GM19452 (cell line): ENCODE measurements at regions not wholly inside any gene's neighbourhood (a gene's known extent, or its start where the extent isn't known, plus 50 kb on each side); places are given as distances from the start of the nearest gene placed in this dataset.
"Not testable (repeated sequence)": the region's sequence is repeated elsewhere in the genome, so short reads cannot be mapped to it uniquely, and the experiment has no call there.

Experiments
- ATAC-seq: cut with Tn5 transposase; IDR thresholded peaks from one replicate; pipeline ENCODE4 v1.9.1; 2021; ENCODE audit not compliant: unreplicated experiment

DNA sequence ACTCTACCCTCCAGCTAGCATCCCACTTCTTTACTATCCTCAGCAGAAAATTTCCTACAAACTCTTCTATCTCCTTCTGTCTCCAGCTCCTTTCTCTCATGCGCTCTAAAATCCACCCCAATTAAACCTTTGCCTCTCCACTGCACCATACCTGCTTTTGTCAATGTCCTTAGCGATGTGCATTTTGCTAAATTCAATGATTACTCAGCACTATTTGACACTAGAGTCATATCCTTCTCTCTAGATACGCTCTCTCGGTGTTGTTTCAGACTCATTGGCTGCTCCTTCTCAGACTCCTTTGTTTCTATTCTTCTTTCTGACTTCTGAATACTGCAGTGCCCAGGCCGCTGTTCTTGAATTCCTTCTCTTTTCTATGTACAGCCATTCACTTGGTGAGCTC is 144.2 kb downstream of the HLX start:
- no peak for ATAC-seq

- ATAC-seq = no peak
Measured at GRCh38 chr1:221025501-221025900, 146.3 kb downstream of the HLX start.

GRCh38 chr1:221025956-221026355 is 146.7 kb downstream of the HLX start:
- ATAC-seq = no peak

- no peak for ATAC-seq
Measured at GRCh38 chr1:221029981-221030649, 150.9 kb downstream of the HLX start.

GRCh38 chr1:221030990-221031389 is 151.7 kb downstream of the HLX start:
- no peak for ATAC-seq

GRCh38 chr1:221031458-221032203 is 152.4 kb downstream of the HLX start:
- ATAC-seq = no peak

DNA sequence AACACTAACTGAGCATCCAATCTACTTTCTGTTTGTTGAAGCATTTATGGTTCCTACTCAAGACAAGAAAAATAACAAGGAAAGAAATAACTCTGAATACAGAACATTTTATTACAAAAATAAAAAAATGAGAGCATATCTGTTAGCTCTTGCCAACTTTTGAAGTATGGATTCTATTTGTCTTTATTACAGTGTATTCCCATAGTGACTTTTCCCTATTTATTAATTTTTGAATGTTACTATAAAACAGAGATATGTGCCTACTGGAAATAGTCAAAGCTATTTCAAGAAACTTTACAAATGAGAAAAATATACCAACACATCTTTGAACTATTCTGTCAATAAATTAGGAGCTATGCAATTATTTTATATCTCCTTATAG is 153.0 kb downstream of the HLX start:
- ATAC-seq = no peak

GRCh38 chr1:221032637-221033280 is 153.5 kb downstream of the HLX start:
- no peak for ATAC-seq

- ATAC-seq = no peak
Measured at GRCh38 chr1:221035662-221036153, 156.5 kb downstream of the HLX start.

- ATAC-seq = no peak
Measured at GRCh38 chr1:221039616-221040015, 160.4 kb downstream of the HLX start.

- ATAC-seq = no peak
Measured at GRCh38 chr1:221040101-221040500, 160.9 kb downstream of the HLX start.

- ATAC-seq = no peak
Measured at GRCh38 chr1:221040691-221041285, 161.5 kb downstream of the HLX start.

DNA sequence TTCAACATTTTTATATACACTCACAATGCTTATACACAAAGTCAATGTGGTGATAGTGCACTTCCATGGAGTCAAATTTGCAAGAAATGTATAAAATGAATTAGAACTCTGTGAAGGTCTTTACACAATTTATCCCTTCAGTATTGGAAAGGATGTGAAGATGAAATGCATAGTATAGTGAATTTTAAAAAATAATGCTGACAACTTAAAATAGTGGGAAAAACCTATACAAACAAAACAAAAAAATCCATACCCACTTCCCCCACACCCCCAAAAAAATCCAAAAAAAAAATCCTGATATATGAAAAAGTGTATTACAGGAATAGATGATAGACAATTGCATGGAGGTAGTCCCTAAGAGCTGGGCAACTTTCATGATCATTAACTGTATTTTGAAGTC is 165.3 kb downstream of the HLX start:
- ATAC-seq = no peak

DNA sequence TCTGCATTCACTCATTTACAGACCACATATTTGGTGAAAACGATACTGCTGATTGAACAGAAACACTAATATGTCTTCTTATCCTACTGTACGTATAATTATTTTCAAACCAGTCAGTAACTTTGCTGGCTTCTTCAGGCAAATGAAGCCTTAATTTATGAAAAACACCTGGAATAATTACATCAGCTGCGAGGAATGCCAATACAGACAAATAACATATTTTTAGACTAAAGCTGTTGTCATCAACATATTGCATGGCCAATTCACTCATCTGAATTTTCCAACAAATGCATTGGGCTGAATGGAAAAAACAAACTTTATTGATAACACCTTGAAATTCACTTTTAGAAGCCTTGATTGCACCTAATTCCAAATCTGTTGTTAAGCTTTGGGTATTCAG is 165.9 kb downstream of the HLX start:
- ATAC-seq = no peak

- peak; percentile 92 for ATAC-seq
Measured at GRCh38 chr1:221045842-221046831, 166.9 kb downstream of the HLX start.

DNA sequence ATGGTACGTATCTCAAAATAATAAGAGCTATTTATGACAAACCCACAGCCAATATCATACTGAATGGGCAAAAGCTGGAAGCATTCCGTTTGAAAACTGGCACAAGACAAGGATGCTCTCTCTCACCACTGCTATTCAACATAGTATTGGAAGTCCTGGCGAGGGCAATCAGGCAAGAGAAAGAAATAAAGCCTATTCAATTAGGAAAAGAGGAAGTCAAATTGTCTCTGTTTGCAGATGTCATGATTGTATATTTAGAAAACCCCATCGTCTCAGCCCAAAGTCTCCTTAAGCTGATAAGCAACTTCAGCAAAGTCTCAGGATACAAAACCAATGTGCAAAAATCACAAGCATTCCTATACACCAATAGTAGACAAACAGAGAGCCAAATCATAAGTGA is 172.1 kb downstream of the HLX start:
- ATAC-seq = not testable (repeated sequence)

DNA sequence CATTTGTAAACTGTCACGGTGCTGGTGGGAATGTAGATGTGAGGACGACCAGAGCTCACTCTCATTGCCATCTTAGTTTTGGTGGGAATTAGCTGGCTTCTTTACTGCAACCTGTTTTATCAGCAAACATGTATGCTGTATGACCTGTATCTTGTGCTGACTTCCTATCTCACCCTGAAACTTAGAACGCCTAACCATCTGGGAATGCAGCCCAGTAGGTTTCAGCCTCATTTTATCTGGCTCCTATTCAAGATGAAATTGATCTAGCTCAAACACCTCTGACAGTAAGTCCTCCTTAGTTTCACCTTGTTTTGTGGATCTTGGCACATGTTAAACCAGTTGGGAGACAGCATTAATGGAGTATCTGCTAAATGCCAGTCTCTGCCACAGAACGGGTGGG is 174.6 kb downstream of the HLX start:
- ATAC-seq = no peak

DNA sequence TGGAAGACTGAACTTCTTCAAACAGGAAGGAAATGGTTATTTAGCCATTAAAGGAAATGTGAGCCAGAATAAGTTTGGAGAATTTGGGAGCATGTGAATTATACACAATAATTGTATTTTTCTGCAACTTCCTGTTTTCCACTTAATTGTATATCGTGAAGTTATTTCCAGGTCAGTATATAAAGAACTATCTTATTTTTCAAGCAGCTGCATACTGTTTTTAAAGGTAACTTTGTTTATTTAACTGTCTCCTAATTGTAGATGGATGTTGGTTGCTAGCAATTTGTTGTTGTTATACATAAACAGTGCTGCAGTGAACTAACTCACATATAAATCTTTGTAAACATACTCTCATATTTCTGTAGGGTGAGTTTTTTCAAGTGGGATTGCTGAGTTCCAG is 180.3 kb downstream of the HLX start:
- no peak for ATAC-seq

- no peak for ATAC-seq
Measured at GRCh38 chr1:221063651-221064050, 184.4 kb downstream of the HLX start.

- ATAC-seq = no peak
Measured at GRCh38 chr1:221066351-221067001, 187.2 kb downstream of the HLX start.
